OCI-LY7 (cell line): ENCODE measurements at regions not wholly inside any gene's neighbourhood (a gene's known extent, or its start where the extent isn't known, plus 50 kb on each side); places are given as distances from the start of the nearest gene placed in this dataset.

Experiments
- BruUV-seq: library from RNA; stranded (reverse); fragments of 400-500 nt; replicated peaks from 2 replicates; lab custom pipeline; 2021; lab: Mats Ljungman, UMichigan
- CTCF ChIA-PET: fragments of 300-600 bp; sonication (Branson Sonifier 250); formaldehyde crosslinking; loops from one replicate; lab custom pipeline; 2022; ENCODE audit warnings: antibody characterized with exemption; ENCODE audit not compliant: unreplicated experiment; lab: Charles Lee
- POLR2A ChIA-PET: fragments of 300-600 bp; sonication (Branson Sonifier 250); formaldehyde crosslinking; loops from one replicate; lab custom pipeline; 2022; ENCODE audit warnings: antibody characterized with exemption; lab: Charles Lee
- DNase-seq: peaks from one replicate; pipeline ENCODE4 v3.0.0-alpha.2; 2015; ENCODE audit warnings: low spot score
- H2AFZ ChIP-seq: fragments of 200-600 bp; sonication (generic), shearing (Covaris generic); 2 replicates; pipeline ENCODE4 v1.6.1; 2014; ENCODE audit warnings: mild to moderate bottlenecking, antibody characterized with exemption, low read length, moderate library complexity
- H3K27ac ChIP-seq: fragments of 200-600 bp; sonication (generic); 2 replicates; pipeline ENCODE4 v1.5.1; 2014; ENCODE audit warnings: mixed run types, low read depth, mild to moderate bottlenecking, moderate library complexity, low read length, inconsistent platforms; ENCODE audit not compliant: poor library complexity, severe bottlenecking
- H3K36me3 ChIP-seq: fragments of 200-600 bp; sonication (generic); 2 replicates; pipeline ENCODE4 v1.6.1; 2014; ENCODE audit warnings: mild to moderate bottlenecking, antibody characterized with exemption, low read length, moderate library complexity, mixed read lengths; ENCODE audit not compliant: insufficient read depth
- H3K4me1 ChIP-seq: fragments of 200-600 bp; sonication (generic); 2 replicates; pipeline ENCODE4 v1.5.1; 2014; ENCODE audit warnings: mild to moderate bottlenecking, low read length; ENCODE audit not compliant: insufficient read depth, poor library complexity, severe bottlenecking
- H3K4me2 ChIP-seq: fragments of 200-600 bp; sonication (generic); 2 replicates; pipeline ENCODE4 v1.6.1; 2014; ENCODE audit warnings: mild to moderate bottlenecking, low read length
- H3K4me3 ChIP-seq: fragments of 200-600 bp; sonication (generic); 2 replicates; pipeline ENCODE4 v1.5.1; 2014; ENCODE audit warnings: mild to moderate bottlenecking, low read depth, low read length; ENCODE audit not compliant: poor library complexity, severe bottlenecking
- H3K79me2 ChIP-seq: fragments of 200-600 bp; sonication (generic); 2 replicates; pipeline ENCODE4 v1.6.1; 2016; ENCODE audit warnings: low read depth, mild to moderate bottlenecking, low read length, moderate library complexity, mixed read lengths; ENCODE audit not compliant: insufficient read depth
- H3K9me2 ChIP-seq: fragments of 200-600 bp; sonication (generic); 2 replicates; pipeline ENCODE4 v1.6.1; 2016; ENCODE audit warnings: mild to moderate bottlenecking, low read length, mixed read lengths; ENCODE audit not compliant: insufficient read depth
- H3K9me3 ChIP-seq: fragments of 200-600 bp; sonication (generic); 2 replicates; pipeline ENCODE4 v1.6.1; 2014; ENCODE audit warnings: mild to moderate bottlenecking, mixed run types, low read length, mixed read lengths
- H4K20me1 ChIP-seq: fragments of 200-600 bp; sonication (generic); 2 replicates; pipeline ENCODE4 v1.6.1; 2014; ENCODE audit warnings: mild to moderate bottlenecking, antibody characterized with exemption, low read length, moderate library complexity, mixed read lengths; ENCODE audit not compliant: insufficient read depth
- CTCF ChIP-seq: fragments of 200-600 bp; sonication (generic); conservative IDR thresholded peaks from 2 replicates; pipeline ENCODE4 v1.5.1; 2014; ENCODE audit warnings: mild to moderate bottlenecking, antibody characterized with exemption, low read length, moderate library complexity, mixed read lengths
- EZH2phosphoT487 ChIP-seq: fragments of 200-600 bp; sonication (generic); IDR thresholded peaks from 2 replicates; pipeline ENCODE4 v1.6.1; 2018; ENCODE audit warnings: low read depth, borderline replicate concordance, mild to moderate bottlenecking, mixed run types, antibody characterized with exemption, low read length, moderate library complexity, mixed read lengths
- intact Hi-C: fragments of 100-400 bp; cut with micrococcal nuclease; formaldehyde crosslinking; loops from one replicate; pipeline ENCODE4 v1.10.0; 2022; ENCODE audit not compliant: unreplicated experiment

- no peak overlapping the region for H3K4me3 ChIP-seq
- no peaks in the 10 kb centered on the region for H3K9me3 ChIP-seq
- CTCF ChIA-PET, result no interaction called here
- TF ChIP-seq CTCF, result no peak
- TF ChIP-seq EZH2phosphoT487, result no peak
- POLR2A ChIA-PET, result interaction anchor here (0.6 to 0.8 kb wide), 2 partner anchors 9 to 227 kb away, joined by 3 read pairs; no protein-coding TSS in a partner anchor
- H3K9me2 ChIP-seq, result no peaks in the 10 kb centered on the region
- no peaks in the 10 kb centered on the region for H3K79me2 ChIP-seq
- H3K27ac ChIP-seq, result no peak overlapping the region
- intact Hi-C loops, result no loop called here
- BruUV-seq, result no TSS peak
- no peaks in the 10 kb centered on the region for H4K20me1 ChIP-seq
- H3K4me1 ChIP-seq, result no peaks in the 10 kb centered on the region
- no peak overlapping the region for H3K4me2 ChIP-seq
- H2AFZ ChIP-seq, result no peak overlapping the region
- H3K36me3 ChIP-seq, result no peaks in the 10 kb centered on the region
- DNase-seq, result no peak
Measured at GRCh38 chr4:115906428-115906827, 793.0 kb upstream of the NDST4 start.

- no peaks in the 10 kb centered on the region for H3K9me2 ChIP-seq
- ChIA-PET POLR2A (no interaction called here), CTCF (no interaction called here)
- H3K9me3 ChIP-seq, result no peaks in the 10 kb centered on the region
- H4K20me1 ChIP-seq, result no peaks in the 10 kb centered on the region
- H3K36me3 ChIP-seq, result no peaks in the 10 kb centered on the region
- H3K4me1 ChIP-seq, result no peaks in the 10 kb centered on the region
- intact Hi-C loops, result no loop called here
- H3K4me2 ChIP-seq, result no peak overlapping the region
- H3K4me3 ChIP-seq, result no peak overlapping the region
- no TSS peak for BruUV-seq
- no peak overlapping the region for H3K27ac ChIP-seq
- DNase-seq, result no peak
- TF ChIP-seq CTCF (no peak), EZH2phosphoT487 (no peak)
- H3K79me2 ChIP-seq, result no peaks in the 10 kb centered on the region
- no peak overlapping the region for H2AFZ ChIP-seq
Measured at GRCh38 chr4:115883847-115884246, 770.4 kb upstream of the NDST4 start.

- no peaks in the 10 kb centered on the region for H3K4me1 ChIP-seq
- no peak for TF ChIP-seq EZH2phosphoT487
- no peak overlapping the region for H3K4me2 ChIP-seq
- no peak overlapping the region for H2AFZ ChIP-seq
- H3K9me2 ChIP-seq, result no peaks in the 10 kb centered on the region
- no TSS peak for BruUV-seq
- no peak overlapping the region for H3K27ac ChIP-seq
- POLR2A ChIA-PET, result no interaction called here
- H3K79me2 ChIP-seq, result no peaks in the 10 kb centered on the region
- no peak overlapping the region for H3K4me3 ChIP-seq
- intact Hi-C loops, result no loop called here
- CTCF ChIA-PET, result no interaction called here
- H4K20me1 ChIP-seq, result no peaks in the 10 kb centered on the region
- H3K9me3 ChIP-seq, result no peaks in the 10 kb centered on the region
- DNase-seq, result no peak
- no peaks in the 10 kb centered on the region for H3K36me3 ChIP-seq
Measured at GRCh38 chr4:115883231-115883630, 769.8 kb upstream of the NDST4 start.
